GM12878 (cell line): ENCODE measurements at regions not wholly inside any gene's neighbourhood (a gene's known extent, or its start where the extent isn't known, plus 50 kb on each side); places are given as distances from the start of the nearest gene placed in this dataset.

Source experiments
- ATAC-seq: fragments of 200-7000 bp; cut with Tn5 transposase; 3 replicates; pipeline ENCODE4 v1.9.1; 2020; ENCODE audit warnings: mild to moderate bottlenecking, moderate library complexity
- BruUV-seq: library from RNA; stranded (reverse); fragments of 400-500 nt; replicated peaks from 2 replicates; lab custom pipeline; 2021; lab: Mats Ljungman, UMichigan
- CTCF ChIA-PET: fragments of 300-600 bp; sonication (Branson Sonifier 250); formaldehyde crosslinking; extraction: SDS; loops from one replicate; lab custom pipeline; 2021; ENCODE audit warnings: inconsistent platforms; lab: Yijun Ruan, JAX
- POLR2A ChIA-PET: fragments of 350-600 bp; formaldehyde crosslinking; extraction: SDS; loops from one replicate; lab custom pipeline; 2021; ENCODE audit warnings: inconsistent platforms; lab: Charles Lee
- RAD21 ChIA-PET: fragments of 300-600 bp; sonication (Branson Sonifier 250); formaldehyde crosslinking; loops from one replicate; lab custom pipeline; 2023; ENCODE audit warnings: antibody characterized with exemption; ENCODE audit not compliant: unreplicated experiment; lab: Charles Lee
- SMC1A ChIA-PET: fragments of 300-600 bp; sonication (Branson Sonifier 250); formaldehyde crosslinking; loops from one replicate; lab custom pipeline; 2023; ENCODE audit not compliant: unreplicated experiment, uncharacterized antibody; lab: Charles Lee
- DNase-seq: peaks from one replicate; pipeline ENCODE4 v3.0.0-alpha.2; 2011; ENCODE audit warnings: low read depth, low spot score
- FAIRE-seq: peaks from 3 replicates; lab custom pipeline; 2011; peaks lifted over from hg19 to GRCh38; lab: Jason Lieb, UNC
- H2AFZ ChIP-seq: 2 replicates; pipeline ENCODE4 v1.6.0; 2011; ENCODE audit warnings: low read depth, low read length, control low read depth; ENCODE audit not compliant: control insufficient read depth
- H3K27ac ChIP-seq: 2 replicates; pipeline ENCODE4 v1.5.1; 2011; ENCODE audit warnings: control low read depth; ENCODE audit not compliant: control insufficient read depth, insufficient read depth
- H3K27me3 ChIP-seq, 2 experiments: replicated peaks in 1 of 2; 2 replicates each; pipeline versions ENCODE4 v1.6.0 to v1.6.1; 2011; ENCODE audit warnings: low read length in 1 of 2; ENCODE audit not compliant: control insufficient read depth in 2 of 2, insufficient read depth in 2 of 2
- H3K36me3 ChIP-seq, 2 experiments: 2 replicates each; pipeline ENCODE4 v1.5.1; 2011; ENCODE audit warnings: low read length in 1 of 2; ENCODE audit not compliant: control insufficient read depth in 2 of 2, insufficient read depth in 2 of 2
- H3K4me1 ChIP-seq: 2 replicates; pipeline ENCODE4 v1.6.1; 2011; ENCODE audit warnings: mild to moderate bottlenecking, low read length, moderate library complexity, mixed read lengths; ENCODE audit not compliant: control insufficient read depth, insufficient read depth
- H3K4me2 ChIP-seq: 2 replicates; pipeline ENCODE4 v1.6.0; 2011; ENCODE audit warnings: control low read depth; ENCODE audit not compliant: control insufficient read depth, insufficient read depth
- H3K4me3 ChIP-seq: fragments of 200-600 bp; sonication (generic); 2 replicates; pipeline ENCODE4 v1.5.1; 2016
- H3K79me2 ChIP-seq: 2 replicates; pipeline ENCODE4 v1.6.0; 2011; ENCODE audit warnings: low read length; ENCODE audit not compliant: control insufficient read depth, insufficient read depth
- H3K9ac ChIP-seq: 2 replicates; pipeline ENCODE4 v1.8.0; 2011; ENCODE audit warnings: low read length, control low read depth, mixed read lengths; ENCODE audit not compliant: control insufficient read depth, insufficient read depth
- H3K9me3 ChIP-seq: replicated peaks from 3 replicates; pipeline ENCODE4 v1.5.1; 2011; ENCODE audit warnings: mild to moderate bottlenecking, low read length; ENCODE audit not compliant: control insufficient read depth, insufficient read depth
- H4K20me1 ChIP-seq: 2 replicates; pipeline ENCODE4 v1.6.0; 2011; ENCODE audit not compliant: control insufficient read depth, insufficient read depth
- BMI1 ChIP-seq: fragments of 450-650 bp; IDR thresholded peaks from 2 replicates; pipeline ENCODE4 v1.6.1; 2016; ENCODE audit warnings: mild to moderate bottlenecking, moderate library complexity, borderline replicate concordance
- CBFB ChIP-seq: IDR thresholded peaks from 2 replicates; pipeline ENCODE4 v1.6.1; 2016; ENCODE audit warnings: antibody characterized with exemption, low read depth
- CHD4 ChIP-seq: fragments of 200-600 bp; sonication (generic); IDR thresholded peaks from 2 replicates; pipeline ENCODE4 v1.6.1; 2016; ENCODE audit warnings: mild to moderate bottlenecking
- CREB1 ChIP-seq: IDR thresholded peaks from 2 replicates; pipeline ENCODE4 v1.6.1; 2012; ENCODE audit warnings: low read depth, mild to moderate bottlenecking, inconsistent platforms
- E4F1 ChIP-seq: fragments of 450-650 bp; IDR thresholded peaks from 2 replicates; pipeline ENCODE4 v1.6.1; 2018; ENCODE audit warnings: borderline replicate concordance, mild to moderate bottlenecking; ENCODE audit not compliant: partially characterized antibody
- EGR1 ChIP-seq, 2 experiments: IDR thresholded peaks; 1 replicate in 1 of 2; 2 replicates in 1 of 2; pipeline ENCODE4 v1.6.1; 2011 to 2012; ENCODE audit warnings: low read depth in 2 of 2, low read length in 2 of 2, borderline replicate concordance in 1 of 2, mild to moderate bottlenecking in 1 of 2, moderate library complexity in 1 of 2
- ESRRA ChIP-seq: IDR thresholded peaks from 2 replicates; pipeline ENCODE4 v1.6.1; 2012; ENCODE audit warnings: mild to moderate bottlenecking, low read length, improper control_type of control experiment
- HDAC2 ChIP-seq: fragments of 200-600 bp; sonication (generic); IDR thresholded peaks from 2 replicates; pipeline ENCODE4 v1.6.1; 2017
- HDGF ChIP-seq: fragments of 450-650 bp; IDR thresholded peaks from 2 replicates; pipeline ENCODE4 v1.6.1; 2016; ENCODE audit warnings: antibody characterized with exemption
- KDM1A ChIP-seq: fragments of 200-600 bp; sonication (generic); IDR thresholded peaks from 2 replicates; pipeline ENCODE4 v1.6.1; 2016; ENCODE audit warnings: borderline replicate concordance
- KLF5 ChIP-seq: fragments of 450-650 bp; IDR thresholded peaks from 2 replicates; pipeline ENCODE4 v1.6.1; 2014; ENCODE audit warnings: mild to moderate bottlenecking; ENCODE audit not compliant: partially characterized antibody
- MTA2 ChIP-seq: fragments of 450-650 bp; IDR thresholded peaks from 2 replicates; pipeline ENCODE4 v1.6.1; 2016; ENCODE audit warnings: low read depth, mild to moderate bottlenecking, moderate library complexity
- MTA3 ChIP-seq: IDR thresholded peaks from 2 replicates; pipeline ENCODE4 v1.6.1; 2012; ENCODE audit warnings: low read length, inconsistent platforms, borderline replicate concordance
- MYB ChIP-seq: fragments of 150-350 bp; IDR thresholded peaks from 2 replicates; pipeline ENCODE4 v1.6.1; 2014; ENCODE audit warnings: mild to moderate bottlenecking, low read depth, low read length, borderline replicate concordance
- MYC ChIP-seq: IDR thresholded peaks from 2 replicates; pipeline ENCODE4 v1.6.1; 2011; ENCODE audit warnings: mild to moderate bottlenecking, low read length, moderate library complexity, inconsistent platforms; ENCODE audit not compliant: insufficient read depth, insufficient replicate concordance, insufficient read length, severe bottlenecking
- NFYB ChIP-seq: IDR thresholded peaks from 2 replicates; pipeline ENCODE4 v1.6.1; 2011; ENCODE audit warnings: low read depth, mild to moderate bottlenecking, low read length, improper control_type of control experiment, moderate library complexity; ENCODE audit not compliant: insufficient read depth
- PML ChIP-seq: IDR thresholded peaks from 2 replicates; pipeline ENCODE4 v1.6.1; 2012; ENCODE audit warnings: low read length, inconsistent platforms
- RAD21 ChIP-seq: IDR thresholded peaks from 2 replicates; pipeline ENCODE4 v1.6.1; 2011; ENCODE audit warnings: mild to moderate bottlenecking, low read depth, low read length, moderate library complexity; ENCODE audit not compliant: insufficient read depth
- SIX5 ChIP-seq: IDR thresholded peaks from 2 replicates; pipeline ENCODE4 v1.6.1; 2011; ENCODE audit warnings: mild to moderate bottlenecking, low read depth, low read length, moderate library complexity; ENCODE audit not compliant: severe bottlenecking
- STAT3 ChIP-seq: IDR thresholded peaks from 2 replicates; pipeline ENCODE4 v1.6.1; 2011; ENCODE audit warnings: low read depth, low read length, improper control_type of control experiment
- WGBS: methylation state at CpG from one replicate; pipeline ENCODE4 v1.1.6; 2016; ENCODE audit warnings: low lambda C conversion rate; ENCODE audit not compliant: insufficient replicate concordance, insufficient coverage; ENCODE audit errors: missing lambda C conversion rate; 5-methylcytosine and 5-hydroxymethylcytosine counted together
- in situ Hi-C: fragments of 300-500 bp; cut with MboI; formaldehyde crosslinking; loops from 9 replicates; pipeline ENCODE4 v1.14.3; 2018; ENCODE audit warnings: mixed read lengths
- intact Hi-C: fragments of 100-400 bp; cut with micrococcal nuclease; formaldehyde crosslinking; loops from one replicate; pipeline ENCODE4 v1.14.2; 2022; ENCODE audit not compliant: unreplicated experiment

- ChIA-PET POLR2A (no interaction called here), RAD21 (no interaction called here)
- Histone ChIP-seq H3K4me3 (no peak overlapping the region), H4K20me1 (no peaks in the 10 kb centered on the region), H3K27me3 (no peaks in the 10 kb centered on the region), H3K79me2 (no peaks in the 10 kb centered on the region), H2AFZ (no peak overlapping the region)
- DNase-seq (no peak), FAIRE-seq (no peak)
- BruUV-seq, result no TSS peak
- TF ChIP-seq RAD21, result no peak
- TF ChIP-seq CBFB, result no peak
- TF ChIP-seq HDAC2, result no peak
- TF ChIP-seq MTA3, result no peak
- no peak for TF ChIP-seq CREB1
- no peak for TF ChIP-seq KLF5
- TF ChIP-seq NFYB, result no peak
- no peak for TF ChIP-seq SIX5
- no peak for TF ChIP-seq MYC
- TF ChIP-seq, all 136 proteins: peak for 0
- Histone ChIP-seq H3K36me3 (no peaks in the 10 kb centered on the region), H3K4me1 (no peaks in the 10 kb centered on the region), H3K4me2 (no peak overlapping the region), H3K9ac (no peak overlapping the region), H3K9me3 (no peaks in the 10 kb centered on the region), H3K27ac (no peak overlapping the region)
- ChIA-PET CTCF (no interaction called here), SMC1A (interaction anchor here (1.0 kb wide), 1 partner anchor 13 kb away, joined by 3 read pairs; no protein-coding TSS in a partner anchor)
- no peak for ATAC-seq
- intact Hi-C loops (loop anchor here (10.0 kb wide), 1 partner anchor 215 kb away; no protein-coding TSS in a partner anchor), in situ Hi-C loops (no loop called here)
- 0% methylated on average over 4 of the region's 4 CpGs for WGBS
Observed at GRCh38 chr13:87089391-87089790, 581.8 kb upstream of the SLITRK5 start.

- FAIRE-seq (no peak), DNase-seq (no peak), ATAC-seq (no peak)
- no peak overlapping the region for H3K27ac ChIP-seq
- H3K4me1 ChIP-seq, result no peaks in the 10 kb centered on the region
- H4K20me1 ChIP-seq, result no peaks in the 10 kb centered on the region
- in situ Hi-C loops, result no loop called here
- H3K9me3 ChIP-seq, result no peaks in the 10 kb centered on the region
- H3K79me2 ChIP-seq, result no peaks in the 10 kb centered on the region
- no peak overlapping the region for H3K9ac ChIP-seq
- RAD21 ChIA-PET, result no interaction called here
- no peak overlapping the region for H2AFZ ChIP-seq
- POLR2A ChIA-PET, result no interaction called here
- no peak overlapping the region for H3K4me2 ChIP-seq
- intact Hi-C loops, result no loop called here
- SMC1A ChIA-PET, result no interaction called here
- 27% methylated on average over 2 of the region's 2 CpGs for WGBS
- no peak overlapping the region for H3K4me3 ChIP-seq
- no TSS peak for BruUV-seq
- H3K36me3 ChIP-seq, result no peaks in the 10 kb centered on the region
- CTCF ChIA-PET, result interaction anchor here (0.5 kb wide), 1 partner anchor 34 kb away, joined by 3 read pairs; no protein-coding TSS in a partner anchor
- H3K27me3 ChIP-seq, result no peaks in the 10 kb centered on the region
- TF ChIP-seq CHD4 (no peak), MTA2 (no peak), ESRRA (no peak), STAT3 (no peak), EGR1 (IDR thresholded peaks at IDR 0.05; ENCODE audit: borderline replicate concordance in 1 of 2, low read depth in 2 of 2, low read length in 2 of 2) (no peak), MYB (no peak), KDM1A (no peak), HDGF (no peak), E4F1 (no peak), BMI1 (no peak), PML (no peak)
Observed at GRCh38 chr13:87093399-87093798, 577.8 kb upstream of the SLITRK5 start.
